ENCODE measurements at regions not wholly inside any gene's neighbourhood (a gene's known extent, or its start where the extent isn't known, plus 50 kb on each side); places are given as distances from the start of the nearest gene placed in this dataset.

GRCh38 chr17:54307351-54307750 is 484.6 kb downstream of the KIF2B start:
- H3K27ac Mint-ChIP-seq (ENCODE audit: unreplicated experiment) = no peak overlapping the region
- no peak for DNase-seq
- no peaks in the 10 kb centered on the region for H3K36me3 Mint-ChIP-seq (ENCODE audit: unreplicated experiment)
- H3K27me3 Mint-ChIP-seq (ENCODE audit: unreplicated experiment) = no peaks in the 10 kb centered on the region
- no peaks in the 10 kb centered on the region for H3K9me3 Mint-ChIP-seq (ENCODE audit: unreplicated experiment)
- no peak for TF ChIP-seq CTCF (IDR thresholded peaks at IDR 0.05; ENCODE audit: partially characterized antibody, unreplicated experiment)
- no peak overlapping the region for H3K4me3 Mint-ChIP-seq (ENCODE audit: unreplicated experiment)
- H3K4me1 Mint-ChIP-seq (ENCODE audit: low read depth, unreplicated experiment) = no peaks in the 10 kb centered on the region

- Mint-ChIP-seq H3K4me1 (ENCODE audit: low read depth, unreplicated experiment) (no peaks in the 10 kb centered on the region), H3K27ac (ENCODE audit: unreplicated experiment) (no peak overlapping the region), H3K9me3 (ENCODE audit: unreplicated experiment) (peaks cover 2% of the 10 kb centered on the region), H3K36me3 (ENCODE audit: unreplicated experiment) (no peaks in the 10 kb centered on the region), H3K4me3 (ENCODE audit: unreplicated experiment) (no peak overlapping the region), H3K27me3 (ENCODE audit: unreplicated experiment) (peaks cover 3% of the 10 kb centered on the region)
- no peak for DNase-seq
- TF ChIP-seq CTCF (IDR thresholded peaks at IDR 0.05; ENCODE audit: partially characterized antibody, unreplicated experiment) = no peak
Observed at GRCh38 chr17:54324813-54325212, 502.1 kb downstream of the KIF2B start.

- no peaks in the 10 kb centered on the region for H3K36me3 Mint-ChIP-seq (ENCODE audit: unreplicated experiment)
- H3K4me1 Mint-ChIP-seq (ENCODE audit: low read depth, unreplicated experiment) = no peaks in the 10 kb centered on the region
- no peak for DNase-seq
- H3K9me3 Mint-ChIP-seq (ENCODE audit: unreplicated experiment) = peaks cover 2% of the 10 kb centered on the region
- H3K27me3 Mint-ChIP-seq (ENCODE audit: unreplicated experiment) = no peaks in the 10 kb centered on the region
- H3K27ac Mint-ChIP-seq (ENCODE audit: unreplicated experiment) = no peak overlapping the region
- no peak for TF ChIP-seq CTCF (IDR thresholded peaks at IDR 0.05; ENCODE audit: partially characterized antibody, unreplicated experiment)
- H3K4me3 Mint-ChIP-seq (ENCODE audit: unreplicated experiment) = no peak overlapping the region
Observed at GRCh38 chr17:54339731-54340130, 517.0 kb downstream of the KIF2B start.

GRCh38 chr17:54347495-54347894 is 524.8 kb downstream of the KIF2B start:
- Mint-ChIP-seq H3K36me3 (ENCODE audit: unreplicated experiment) (no peaks in the 10 kb centered on the region), H3K4me3 (ENCODE audit: unreplicated experiment) (no peak overlapping the region), H3K4me1 (ENCODE audit: low read depth, unreplicated experiment) (no peaks in the 10 kb centered on the region), H3K27me3 (ENCODE audit: unreplicated experiment) (no peaks in the 10 kb centered on the region), H3K9me3 (ENCODE audit: unreplicated experiment) (no peaks in the 10 kb centered on the region), H3K27ac (ENCODE audit: unreplicated experiment) (no peak overlapping the region)
- TF ChIP-seq CTCF (IDR thresholded peaks at IDR 0.05; ENCODE audit: partially characterized antibody, unreplicated experiment) = no peak
- no peak for DNase-seq

- Mint-ChIP-seq H3K36me3 (ENCODE audit: unreplicated experiment) (no peaks in the 10 kb centered on the region), H3K4me3 (ENCODE audit: unreplicated experiment) (no peak overlapping the region), H3K9me3 (ENCODE audit: unreplicated experiment) (no peaks in the 10 kb centered on the region), H3K27ac (ENCODE audit: unreplicated experiment) (no peak overlapping the region), H3K27me3 (ENCODE audit: unreplicated experiment) (no peaks in the 10 kb centered on the region), H3K4me1 (ENCODE audit: low read depth, unreplicated experiment) (no peaks in the 10 kb centered on the region)
- DNase-seq = no peak
- no peak for TF ChIP-seq CTCF (IDR thresholded peaks at IDR 0.05; ENCODE audit: partially characterized antibody, unreplicated experiment)
Observed at GRCh38 chr17:54348234-54348633, 525.5 kb downstream of the KIF2B start.
